ENCODE measurements at regions not wholly inside any gene's neighbourhood (a gene's known extent, or its start where the extent isn't known, plus 50 kb on each side); places are given as distances from the start of the nearest gene placed in this dataset.

DNA sequence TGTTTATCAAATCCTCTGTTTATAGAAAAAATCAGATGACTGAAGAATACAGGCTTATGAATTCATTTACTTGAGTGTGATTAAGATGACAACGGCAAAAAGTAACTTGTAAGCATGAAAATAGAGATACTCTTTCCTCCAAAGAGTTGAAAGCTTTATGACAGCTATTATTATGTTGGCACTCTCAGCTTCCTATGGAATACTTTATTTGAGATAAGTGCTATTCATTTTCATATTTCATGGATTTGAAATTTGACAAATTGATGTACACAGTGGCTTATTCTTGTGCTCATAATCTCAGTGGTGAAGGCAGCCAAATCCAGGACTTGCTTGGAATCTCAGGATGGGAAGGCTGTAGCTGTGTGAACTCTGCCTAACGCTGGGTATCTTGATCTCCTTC lies 991.6 kb downstream of the GALC start:
- intact Hi-C loops (cut with DNase I), result no loop called here
- no peak overlapping the region for H3K4me3 ChIP-seq
- no peaks in the 10 kb centered on the region for H3K9me3 ChIP-seq
- H3K27ac ChIP-seq, result no peak overlapping the region
- H3K36me3 ChIP-seq, result no peaks in the 10 kb centered on the region
- no peak for DNase-seq
- TF ChIP-seq, protein P1, sequence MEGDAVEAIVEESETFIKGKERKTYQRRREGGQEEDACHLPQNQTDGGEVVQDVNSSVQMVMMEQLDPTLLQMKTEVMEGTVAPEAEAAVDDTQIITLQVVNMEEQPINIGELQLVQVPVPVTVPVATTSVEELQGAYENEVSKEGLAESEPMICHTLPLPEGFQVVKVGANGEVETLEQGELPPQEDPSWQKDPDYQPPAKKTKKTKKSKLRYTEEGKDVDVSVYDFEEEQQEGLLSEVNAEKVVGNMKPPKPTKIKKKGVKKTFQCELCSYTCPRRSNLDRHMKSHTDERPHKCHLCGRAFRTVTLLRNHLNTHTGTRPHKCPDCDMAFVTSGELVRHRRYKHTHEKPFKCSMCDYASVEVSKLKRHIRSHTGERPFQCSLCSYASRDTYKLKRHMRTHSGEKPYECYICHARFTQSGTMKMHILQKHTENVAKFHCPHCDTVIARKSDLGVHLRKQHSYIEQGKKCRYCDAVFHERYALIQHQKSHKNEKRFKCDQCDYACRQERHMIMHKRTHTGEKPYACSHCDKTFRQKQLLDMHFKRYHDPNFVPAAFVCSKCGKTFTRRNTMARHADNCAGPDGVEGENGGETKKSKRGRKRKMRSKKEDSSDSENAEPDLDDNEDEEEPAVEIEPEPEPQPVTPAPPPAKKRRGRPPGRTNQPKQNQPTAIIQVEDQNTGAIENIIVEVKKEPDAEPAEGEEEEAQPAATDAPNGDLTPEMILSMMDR (IDR thresholded peaks at IDR 0.05), result no peak
- no peak overlapping the region for H3K9ac ChIP-seq (ENCODE audit: low read depth in 2 of 2, low read length in 2 of 2)
- H3K4me1 ChIP-seq, result no peaks in the 10 kb centered on the region
- H3K27me3 ChIP-seq, result no peaks in the 10 kb centered on the region

GRCh38 chr14:87000081-87000480 lies 992.9 kb downstream of the GALC start:
- H3K27ac ChIP-seq, result no peak overlapping the region
- no peak for DNase-seq
- H3K9ac ChIP-seq (ENCODE audit: low read depth in 2 of 2, low read length in 2 of 2), result no peak overlapping the region
- intact Hi-C loops (cut with DNase I), result no loop called here
- TF ChIP-seq, protein P1 (IDR thresholded peaks at IDR 0.05), result no peak
- no peaks in the 10 kb centered on the region for H3K27me3 ChIP-seq
- H3K4me1 ChIP-seq, result no peaks in the 10 kb centered on the region
- no peaks in the 10 kb centered on the region for H3K9me3 ChIP-seq
- no peak overlapping the region for H3K4me3 ChIP-seq
- no peaks in the 10 kb centered on the region for H3K36me3 ChIP-seq

DNA sequence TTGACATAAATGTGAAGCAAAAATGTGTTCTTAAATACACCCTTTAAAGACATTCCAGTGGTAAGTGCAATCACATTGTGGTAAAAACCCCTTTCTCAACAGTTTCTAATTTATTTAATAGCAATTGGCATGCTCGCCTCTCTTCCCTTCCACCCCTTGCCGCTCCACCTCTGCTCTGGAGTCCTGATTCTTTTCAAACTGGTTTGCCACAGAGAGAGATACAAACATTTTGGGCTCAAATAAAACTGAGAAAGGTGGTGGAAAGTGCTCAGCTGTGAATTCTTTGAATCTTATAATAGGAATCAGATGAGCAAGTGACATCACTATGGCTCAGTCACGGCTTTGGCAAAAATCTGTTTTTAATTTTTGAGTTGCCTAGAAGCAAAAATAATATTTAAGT lies 993.9 kb downstream of the GALC start:
- no peaks in the 10 kb centered on the region for H3K36me3 ChIP-seq
- intact Hi-C loops (cut with DNase I), result no loop called here

DNA sequence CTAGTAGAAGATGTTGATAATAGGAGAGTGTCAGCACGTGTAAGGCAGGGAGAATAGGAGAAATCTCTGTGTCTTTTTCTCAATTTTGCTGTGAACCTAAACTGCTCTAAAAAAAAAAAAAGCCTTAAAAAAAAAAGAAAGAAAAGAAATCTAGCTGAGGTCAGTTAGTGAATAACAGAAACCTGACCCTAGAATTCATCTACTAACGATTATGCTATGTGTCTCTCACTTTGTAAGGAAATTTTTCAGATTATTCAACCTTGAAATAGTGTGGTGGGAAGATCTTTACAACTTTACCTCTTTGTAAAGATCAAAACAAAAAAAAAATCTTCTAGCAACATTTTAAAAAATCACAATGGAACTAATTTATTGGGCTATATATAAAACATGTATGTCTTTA lies 995.7 kb downstream of the GALC start:
- no peaks in the 10 kb centered on the region for H3K9me3 ChIP-seq
- no peak overlapping the region for H3K4me3 ChIP-seq
- H3K27ac ChIP-seq, result no peak overlapping the region
- no peaks in the 10 kb centered on the region for H3K27me3 ChIP-seq
- H3K4me1 ChIP-seq, result no peaks in the 10 kb centered on the region
- TF ChIP-seq, protein P1 (IDR thresholded peaks at IDR 0.05), result no peak
- no peak overlapping the region for H3K9ac ChIP-seq (ENCODE audit: low read depth in 2 of 2, low read length in 2 of 2)
- intact Hi-C loops (cut with DNase I), result no loop called here
- H3K36me3 ChIP-seq, result no peaks in the 10 kb centered on the region
- no peak for DNase-seq

More for the DNA sequence above, 993.9 kb downstream of the GALC start:
- no peak overlapping the region for H3K9ac ChIP-seq (ENCODE audit: low read depth in 2 of 2, low read length in 2 of 2)
- no peaks in the 10 kb centered on the region for H3K27me3 ChIP-seq
- TF ChIP-seq, protein P1 (IDR thresholded peaks at IDR 0.05), result no peak
- no peak overlapping the region for H3K27ac ChIP-seq
- DNase-seq, result no peak
- H3K4me1 ChIP-seq, result no peaks in the 10 kb centered on the region
- H3K4me3 ChIP-seq, result no peak overlapping the region
- H3K9me3 ChIP-seq, result no peaks in the 10 kb centered on the region

- Histone ChIP-seq H3K9ac (ENCODE audit: low read depth in 2 of 2, low read length in 2 of 2) (no peak overlapping the region), H3K27me3 (no peaks in the 10 kb centered on the region), H3K4me3 (no peak overlapping the region), H3K9me3 (no peaks in the 10 kb centered on the region), H3K36me3 (no peaks in the 10 kb centered on the region), H3K4me1 (no peaks in the 10 kb centered on the region), H3K27ac (no peak overlapping the region)
- no peak for DNase-seq
- intact Hi-C loops (cut with DNase I), result no loop called here
- TF ChIP-seq, protein P1 (IDR thresholded peaks at IDR 0.05), result no peak
Observed at GRCh38 chr14:86990396-86990795, 1002.6 kb downstream of the GALC start.

GRCh38 chr14:86989285-86989684 lies 1003.7 kb downstream of the GALC start:
- TF ChIP-seq, protein P1 (IDR thresholded peaks at IDR 0.05), result no peak
- Histone ChIP-seq H3K4me3 (no peak overlapping the region), H3K27ac (no peak overlapping the region), H3K9me3 (no peaks in the 10 kb centered on the region), H3K4me1 (no peaks in the 10 kb centered on the region), H3K27me3 (no peaks in the 10 kb centered on the region), H3K9ac (ENCODE audit: low read depth in 2 of 2, low read length in 2 of 2) (no peak overlapping the region), H3K36me3 (no peaks in the 10 kb centered on the region)
- intact Hi-C loops (cut with DNase I), result no loop called here
- no peak for DNase-seq

Data from colonic mucosa (tissue), 4 donors.